ENCODE measurements at regions not wholly inside any gene's neighbourhood (a gene's known extent, or its start where the extent isn't known, plus 50 kb on each side); places are given as distances from the start of the nearest gene placed in this dataset.

DNA sequence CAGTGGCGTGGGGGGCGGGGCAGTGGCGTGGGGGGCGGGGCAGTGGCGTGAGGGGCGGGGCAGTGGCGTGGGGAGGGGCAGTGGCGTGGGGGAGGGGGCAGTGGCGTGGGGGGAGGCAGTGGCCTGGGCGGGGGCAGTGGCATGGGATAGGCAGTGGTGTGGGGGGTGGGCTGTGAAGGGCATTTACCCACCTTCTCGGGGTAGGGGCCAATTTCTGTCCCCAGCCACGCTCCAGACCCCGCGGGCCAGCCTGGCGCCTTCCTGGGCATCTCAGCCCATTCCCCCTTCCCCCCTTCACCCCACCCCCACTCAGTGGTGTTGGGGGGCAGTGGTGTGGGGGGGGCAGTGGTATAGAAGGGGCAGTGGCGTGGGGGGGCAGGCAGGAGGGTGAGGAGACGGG lies 92.7 kb downstream of the LITAF start:
- no peak for DNase-seq (ENCODE audit: low read depth, low spot score)
- dilution Hi-C loops (cut with MboI; ENCODE audit: extremely low pct_ligation_motif_present, low sequenced_read_pairs) (no loop called here), intact Hi-C loops (cut with micrococcal nuclease) (no loop called here)
- H3K27me3 ChIP-seq (ENCODE audit: control insufficient read depth in 2 of 2, insufficient read depth in 2 of 2, low read length in 2 of 2), result no peaks in the 10 kb centered on the region
- no peaks in the 10 kb centered on the region for H3K9me1 ChIP-seq (replicated peaks; ENCODE audit: control insufficient read depth, extremely low read depth, insufficient read depth, low read length)
- no peak for TF ChIP-seq JUN (IDR thresholded peaks at IDR 0.05; ENCODE audit: borderline replicate concordance, insufficient read depth, insufficient read length, low read depth)
- TF ChIP-seq POLR2AphosphoS5 (IDR thresholded peaks at IDR 0.05; ENCODE audit: insufficient read depth, low read depth, low read length), result no peak
- TF ChIP-seq, protein P1, sequence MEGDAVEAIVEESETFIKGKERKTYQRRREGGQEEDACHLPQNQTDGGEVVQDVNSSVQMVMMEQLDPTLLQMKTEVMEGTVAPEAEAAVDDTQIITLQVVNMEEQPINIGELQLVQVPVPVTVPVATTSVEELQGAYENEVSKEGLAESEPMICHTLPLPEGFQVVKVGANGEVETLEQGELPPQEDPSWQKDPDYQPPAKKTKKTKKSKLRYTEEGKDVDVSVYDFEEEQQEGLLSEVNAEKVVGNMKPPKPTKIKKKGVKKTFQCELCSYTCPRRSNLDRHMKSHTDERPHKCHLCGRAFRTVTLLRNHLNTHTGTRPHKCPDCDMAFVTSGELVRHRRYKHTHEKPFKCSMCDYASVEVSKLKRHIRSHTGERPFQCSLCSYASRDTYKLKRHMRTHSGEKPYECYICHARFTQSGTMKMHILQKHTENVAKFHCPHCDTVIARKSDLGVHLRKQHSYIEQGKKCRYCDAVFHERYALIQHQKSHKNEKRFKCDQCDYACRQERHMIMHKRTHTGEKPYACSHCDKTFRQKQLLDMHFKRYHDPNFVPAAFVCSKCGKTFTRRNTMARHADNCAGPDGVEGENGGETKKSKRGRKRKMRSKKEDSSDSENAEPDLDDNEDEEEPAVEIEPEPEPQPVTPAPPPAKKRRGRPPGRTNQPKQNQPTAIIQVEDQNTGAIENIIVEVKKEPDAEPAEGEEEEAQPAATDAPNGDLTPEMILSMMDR (IDR thresholded peaks at IDR 0.05; ENCODE audit: extremely low read depth in 1 of 2, insufficient read depth in 1 of 2, low read depth in 1 of 2, low read length in 2 of 2), result no peak
- TF ChIP-seq GATA2 (IDR thresholded peaks at IDR 0.05; ENCODE audit: insufficient read depth, insufficient read length, low read depth, low read length), result no peak
- TF ChIP-seq MYC (IDR thresholded peaks at IDR 0.05; ENCODE audit: low read depth, low read length), result no peak
- TF ChIP-seq FOS (IDR thresholded peaks at IDR 0.05; ENCODE audit: borderline replicate concordance, insufficient read depth, low read length), result no peak
- no peak for TF ChIP-seq POLR2A (IDR thresholded peaks at IDR 0.05; ENCODE audit: low read depth, low read length)
- TF ChIP-seq EZH2 (IDR thresholded peaks at IDR 0.05; ENCODE audit: borderline replicate concordance, low read depth, low read length, severe bottlenecking), result no peak
- TF ChIP-seq, protein P2, sequence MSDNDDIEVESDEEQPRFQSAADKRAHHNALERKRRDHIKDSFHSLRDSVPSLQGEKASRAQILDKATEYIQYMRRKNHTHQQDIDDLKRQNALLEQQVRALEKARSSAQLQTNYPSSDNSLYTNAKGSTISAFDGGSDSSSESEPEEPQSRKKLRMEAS (IDR thresholded peaks at IDR 0.05; ENCODE audit: insufficient read depth, insufficient read length), result no peak
- no peak overlapping the region for H3K4me3 ChIP-seq (replicated peaks in 1 of 3; ENCODE audit: insufficient read depth in 1 of 3, low read depth in 1 of 3, low read length in 3 of 3)
- POLR2A ChIA-PET, result no interaction called here
- H3K4me1 ChIP-seq (ENCODE audit: control insufficient read depth, extremely low read depth, insufficient read depth, low read length), result peaks cover 35% of the 10 kb centered on the region
- H3K4me2 ChIP-seq (ENCODE audit: insufficient read depth, low read length), result no peak overlapping the region
- CTCF ChIA-PET, result interaction anchor here (2.2 kb wide), 1 partner anchor 38 kb away, joined by 9 read pairs; no protein-coding TSS in a partner anchor
- no peaks in the 10 kb centered on the region for H3K36me3 ChIP-seq (ENCODE audit: control insufficient read depth in 2 of 2, extremely low read depth in 1 of 2, insufficient read depth in 2 of 2, low read length in 2 of 2)
- H3K9me3 ChIP-seq (replicated peaks; ENCODE audit: control insufficient read depth, insufficient read depth, low read length), result no peaks in the 10 kb centered on the region
- BruUV-seq (replicated peaks), result no TSS peak
- H2AFZ ChIP-seq (ENCODE audit: low read depth, low read length), result no peak overlapping the region
- H4K20me1 ChIP-seq (replicated peaks; ENCODE audit: control insufficient read depth, extremely low read depth, insufficient read depth, low read length), result no peaks in the 10 kb centered on the region
- no peak overlapping the region for H3K9ac ChIP-seq (replicated peaks; ENCODE audit: extremely low read depth, insufficient read depth, low read length)
- FAIRE-seq, result no peak
- no peaks in the 10 kb centered on the region for H3K79me2 ChIP-seq (ENCODE audit: control insufficient read depth, insufficient read depth, low read length)
- no peak overlapping the region for H3K27ac ChIP-seq (ENCODE audit: insufficient read depth, low read depth, low read length)
